ENCODE measurements at regions not wholly inside any gene's neighbourhood (a gene's known extent, or its start where the extent isn't known, plus 50 kb on each side); places are given as distances from the start of the nearest gene placed in this dataset.

- TF ChIP-seq, protein P1, sequence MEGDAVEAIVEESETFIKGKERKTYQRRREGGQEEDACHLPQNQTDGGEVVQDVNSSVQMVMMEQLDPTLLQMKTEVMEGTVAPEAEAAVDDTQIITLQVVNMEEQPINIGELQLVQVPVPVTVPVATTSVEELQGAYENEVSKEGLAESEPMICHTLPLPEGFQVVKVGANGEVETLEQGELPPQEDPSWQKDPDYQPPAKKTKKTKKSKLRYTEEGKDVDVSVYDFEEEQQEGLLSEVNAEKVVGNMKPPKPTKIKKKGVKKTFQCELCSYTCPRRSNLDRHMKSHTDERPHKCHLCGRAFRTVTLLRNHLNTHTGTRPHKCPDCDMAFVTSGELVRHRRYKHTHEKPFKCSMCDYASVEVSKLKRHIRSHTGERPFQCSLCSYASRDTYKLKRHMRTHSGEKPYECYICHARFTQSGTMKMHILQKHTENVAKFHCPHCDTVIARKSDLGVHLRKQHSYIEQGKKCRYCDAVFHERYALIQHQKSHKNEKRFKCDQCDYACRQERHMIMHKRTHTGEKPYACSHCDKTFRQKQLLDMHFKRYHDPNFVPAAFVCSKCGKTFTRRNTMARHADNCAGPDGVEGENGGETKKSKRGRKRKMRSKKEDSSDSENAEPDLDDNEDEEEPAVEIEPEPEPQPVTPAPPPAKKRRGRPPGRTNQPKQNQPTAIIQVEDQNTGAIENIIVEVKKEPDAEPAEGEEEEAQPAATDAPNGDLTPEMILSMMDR (IDR thresholded peaks at IDR 0.05; ENCODE audit: borderline replicate concordance, extremely low read depth, low read length, poor library complexity, severe bottlenecking) = no peak
- TF ChIP-seq EZH2 (IDR thresholded peaks at IDR 0.05; ENCODE audit: borderline replicate concordance, low read depth, low read length, severe bottlenecking) = no peak
Observed at GRCh38 chr2:120490091-120490798, 144.3 kb downstream of the INHBB start.

DNA sequence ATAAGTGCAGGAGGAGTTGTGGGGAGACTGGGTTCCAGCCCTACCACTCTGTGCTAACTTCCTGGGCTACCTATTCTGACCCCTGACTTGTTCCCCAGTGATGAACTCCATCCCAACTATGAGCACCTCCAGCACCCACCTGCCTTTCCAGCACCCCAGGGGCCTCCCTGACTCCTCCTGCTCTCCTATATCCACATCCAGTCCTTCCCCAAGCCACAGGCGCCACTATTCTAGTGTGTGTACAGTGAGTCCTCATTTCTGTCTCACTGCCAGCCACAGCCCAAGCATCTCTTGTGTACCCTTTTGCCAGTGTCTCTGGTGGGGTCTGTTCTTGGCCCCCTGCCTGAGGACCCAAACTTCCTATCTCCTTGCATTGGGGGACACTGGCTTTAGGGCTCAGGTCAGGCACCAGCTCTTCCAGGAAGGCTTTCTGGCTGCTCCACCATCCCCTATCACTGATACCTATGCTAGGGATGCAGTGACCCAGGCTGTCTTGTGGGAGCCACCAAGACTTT is 145.2 kb downstream of the INHBB start:
- DNase-seq (no peak), ATAC-seq (ENCODE audit: insufficient read depth, low read depth) (no peak)
- Histone ChIP-seq H3K9me3 (ENCODE audit: insufficient read depth, low read length, severe bottlenecking) (no peaks in the 10 kb centered on the region), H3K27ac (ENCODE audit: low read length) (no peak overlapping the region), H3K79me2 (ENCODE audit: insufficient read depth, low read length) (no peaks in the 10 kb centered on the region), H3K4me1 (ENCODE audit: insufficient read depth, low read length) (no peaks in the 10 kb centered on the region), H3K27me3 (ENCODE audit: insufficient read depth, low read length, poor library complexity) (no peaks in the 10 kb centered on the region), H2AFZ (ENCODE audit: low read depth, low read length) (no peak overlapping the region), H3K36me3 (ENCODE audit: insufficient read depth, low read length) (no peaks in the 10 kb centered on the region), H3K9ac (ENCODE audit: low read depth, low read length) (no peak overlapping the region), H4K20me1 (ENCODE audit: insufficient read depth, low read length) (no peaks in the 10 kb centered on the region), H3K4me2 (ENCODE audit: insufficient read depth, low read length) (no peak overlapping the region), H3K4me3 (ENCODE audit: low read depth in 1 of 2, low read length in 2 of 2) (no peak overlapping the region)
- TF ChIP-seq EZH2 (IDR thresholded peaks at IDR 0.05; ENCODE audit: borderline replicate concordance, low read depth, low read length, severe bottlenecking) = no peak
- TF ChIP-seq, protein P1 (IDR thresholded peaks at IDR 0.05; ENCODE audit: borderline replicate concordance, extremely low read depth, low read length, poor library complexity, severe bottlenecking) = no peak

More at GRCh38 chr2:120490091-120490798, 144.3 kb downstream of the INHBB start:
- no peak for DNase-seq
- no peaks in the 10 kb centered on the region for H4K20me1 ChIP-seq (ENCODE audit: insufficient read depth, low read length)
- H3K36me3 ChIP-seq (ENCODE audit: insufficient read depth, low read length) = no peaks in the 10 kb centered on the region
- no peak overlapping the region for H3K9ac ChIP-seq (ENCODE audit: low read depth, low read length)
- H2AFZ ChIP-seq (ENCODE audit: low read depth, low read length) = no peak overlapping the region
- no peak for ATAC-seq (ENCODE audit: insufficient read depth, low read depth)
- H3K9me3 ChIP-seq (ENCODE audit: insufficient read depth, low read length, severe bottlenecking) = no peaks in the 10 kb centered on the region
- no peaks in the 10 kb centered on the region for H3K79me2 ChIP-seq (ENCODE audit: insufficient read depth, low read length)
- H3K27me3 ChIP-seq (ENCODE audit: insufficient read depth, low read length, poor library complexity) = no peaks in the 10 kb centered on the region
- no peak overlapping the region for H3K27ac ChIP-seq (ENCODE audit: low read length)
- no peak overlapping the region for H3K4me3 ChIP-seq (ENCODE audit: low read depth in 1 of 2, low read length in 2 of 2)
- H3K4me1 ChIP-seq (ENCODE audit: insufficient read depth, low read length) = no peaks in the 10 kb centered on the region
- no peak overlapping the region for H3K4me2 ChIP-seq (ENCODE audit: insufficient read depth, low read length)

- Histone ChIP-seq H3K4me2 (ENCODE audit: insufficient read depth, low read length) (no peak overlapping the region), H3K9me3 (ENCODE audit: insufficient read depth, low read length, severe bottlenecking) (no peaks in the 10 kb centered on the region), H3K79me2 (ENCODE audit: insufficient read depth, low read length) (no peaks in the 10 kb centered on the region), H3K4me3 (ENCODE audit: low read depth in 1 of 2, low read length in 2 of 2) (no peak overlapping the region), H4K20me1 (ENCODE audit: insufficient read depth, low read length) (no peaks in the 10 kb centered on the region), H2AFZ (ENCODE audit: low read depth, low read length) (no peak overlapping the region), H3K36me3 (ENCODE audit: insufficient read depth, low read length) (no peaks in the 10 kb centered on the region), H3K27me3 (ENCODE audit: insufficient read depth, low read length, poor library complexity) (no peaks in the 10 kb centered on the region), H3K4me1 (ENCODE audit: insufficient read depth, low read length) (no peaks in the 10 kb centered on the region), H3K27ac (ENCODE audit: low read length) (no peak overlapping the region), H3K9ac (ENCODE audit: low read depth, low read length) (no peak overlapping the region)
- ATAC-seq (ENCODE audit: insufficient read depth, low read depth) (0 out of 3 replicates have a peak, but pooled peaks have one; percentile 12), DNase-seq (no peak)
- TF ChIP-seq EZH2 (IDR thresholded peaks at IDR 0.05; ENCODE audit: borderline replicate concordance, low read depth, low read length, severe bottlenecking) = no peak
- TF ChIP-seq, protein P1 (IDR thresholded peaks at IDR 0.05; ENCODE audit: borderline replicate concordance, extremely low read depth, low read length, poor library complexity, severe bottlenecking) = no peak
Observed at GRCh38 chr2:120493231-120493630, 147.3 kb downstream of the INHBB start.
